GM13976 (cell line): ENCODE measurements at regions not wholly inside any gene's neighbourhood (a gene's known extent, or its start where the extent isn't known, plus 50 kb on each side); places are given as distances from the start of the nearest gene placed in this dataset.

Source experiments
- DNase-seq: peaks from one replicate; pipeline ENCODE4 v3.0.0; 2012; ENCODE audit warnings: low spot score
- in situ Hi-C: fragments of 300-500 bp; cut with MboI; formaldehyde crosslinking; loops from one replicate; pipeline ENCODE4 v1.12.0; 2022; ENCODE audit warnings: low sequenced_read_pairs, mixed read lengths, inconsistent platforms; ENCODE audit not compliant: unreplicated experiment
- TF ChIP-seq, protein P1 (sequence below): IDR thresholded peaks from 2 replicates; pipeline ENCODE4 v1.5.1; 2012; ENCODE audit warnings: borderline replicate concordance, mild to moderate bottlenecking; ENCODE audit not compliant: insufficient read depth; ENCODE audit errors: extremely low read depth, missing control alignments, control extremely low read depth

DNA sequence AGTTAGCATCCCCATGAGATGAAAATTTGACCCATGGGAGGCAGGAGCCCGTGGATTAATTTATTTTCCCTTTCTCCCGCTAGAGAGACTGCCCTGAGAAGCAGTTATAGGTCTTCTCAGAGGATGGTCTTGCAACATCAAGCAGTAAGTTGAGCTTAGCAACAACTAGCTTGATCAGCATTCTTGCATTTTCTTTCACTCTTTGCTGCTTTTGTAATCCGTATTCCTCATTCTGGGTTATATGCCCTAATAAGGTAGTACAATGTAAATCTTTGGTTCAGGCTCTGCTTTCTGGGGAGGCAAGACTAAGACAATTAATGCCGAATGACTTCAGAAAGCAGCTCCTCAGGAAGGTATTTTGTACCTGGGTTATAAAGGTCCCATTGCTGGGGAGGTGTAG lies 146.8 kb downstream of the FZD1 start:
- DNase-seq, result no peak

DNA sequence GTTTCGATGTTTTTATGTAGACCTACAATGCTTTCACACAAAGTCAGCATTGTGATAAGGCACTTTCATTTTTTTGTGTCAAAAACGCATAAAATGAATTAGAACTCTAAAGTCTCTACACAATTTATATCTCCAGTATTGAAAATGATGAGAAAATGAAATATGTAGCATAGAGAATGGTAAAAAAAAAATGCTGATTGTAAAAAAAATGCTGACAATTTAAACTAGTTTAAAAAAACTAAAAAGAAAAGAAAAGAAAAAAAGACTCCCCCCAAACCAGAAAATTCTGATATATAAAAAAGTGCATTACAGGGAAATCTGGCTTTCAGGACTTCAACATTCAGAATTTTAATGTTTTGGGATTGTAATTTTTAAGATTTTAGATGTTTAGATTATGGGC lies 148.1 kb downstream of the FZD1 start:
- in situ Hi-C loops, result no loop called here
- DNase-seq, result no peak
- TF ChIP-seq, protein P1, sequence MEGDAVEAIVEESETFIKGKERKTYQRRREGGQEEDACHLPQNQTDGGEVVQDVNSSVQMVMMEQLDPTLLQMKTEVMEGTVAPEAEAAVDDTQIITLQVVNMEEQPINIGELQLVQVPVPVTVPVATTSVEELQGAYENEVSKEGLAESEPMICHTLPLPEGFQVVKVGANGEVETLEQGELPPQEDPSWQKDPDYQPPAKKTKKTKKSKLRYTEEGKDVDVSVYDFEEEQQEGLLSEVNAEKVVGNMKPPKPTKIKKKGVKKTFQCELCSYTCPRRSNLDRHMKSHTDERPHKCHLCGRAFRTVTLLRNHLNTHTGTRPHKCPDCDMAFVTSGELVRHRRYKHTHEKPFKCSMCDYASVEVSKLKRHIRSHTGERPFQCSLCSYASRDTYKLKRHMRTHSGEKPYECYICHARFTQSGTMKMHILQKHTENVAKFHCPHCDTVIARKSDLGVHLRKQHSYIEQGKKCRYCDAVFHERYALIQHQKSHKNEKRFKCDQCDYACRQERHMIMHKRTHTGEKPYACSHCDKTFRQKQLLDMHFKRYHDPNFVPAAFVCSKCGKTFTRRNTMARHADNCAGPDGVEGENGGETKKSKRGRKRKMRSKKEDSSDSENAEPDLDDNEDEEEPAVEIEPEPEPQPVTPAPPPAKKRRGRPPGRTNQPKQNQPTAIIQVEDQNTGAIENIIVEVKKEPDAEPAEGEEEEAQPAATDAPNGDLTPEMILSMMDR, result no peak

More for the DNA sequence above, 146.8 kb downstream of the FZD1 start:
- in situ Hi-C loops, result no loop called here
- TF ChIP-seq, protein P1, result no peak

DNA sequence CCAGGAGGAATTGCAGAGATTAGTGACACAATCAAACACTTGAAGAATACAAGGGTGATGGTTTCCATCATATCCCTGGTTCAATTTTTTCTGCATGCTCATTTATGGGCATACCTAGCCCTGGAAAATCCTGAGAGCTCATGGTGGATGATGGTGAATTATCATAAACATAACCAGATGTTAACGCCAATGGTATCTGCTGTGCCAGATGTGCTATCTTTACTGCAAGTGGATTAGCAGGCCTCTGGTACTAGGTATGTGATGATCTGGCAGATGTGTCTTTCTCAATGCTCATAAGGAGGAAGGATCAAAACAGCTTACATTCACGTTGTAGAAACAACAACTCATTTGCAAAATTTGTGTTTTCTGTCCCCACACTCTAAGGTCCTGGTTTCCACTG lies 150.5 kb downstream of the FZD1 start:
- TF ChIP-seq, protein P1, result no peak
- in situ Hi-C loops, result no loop called here
- no peak for DNase-seq

DNA sequence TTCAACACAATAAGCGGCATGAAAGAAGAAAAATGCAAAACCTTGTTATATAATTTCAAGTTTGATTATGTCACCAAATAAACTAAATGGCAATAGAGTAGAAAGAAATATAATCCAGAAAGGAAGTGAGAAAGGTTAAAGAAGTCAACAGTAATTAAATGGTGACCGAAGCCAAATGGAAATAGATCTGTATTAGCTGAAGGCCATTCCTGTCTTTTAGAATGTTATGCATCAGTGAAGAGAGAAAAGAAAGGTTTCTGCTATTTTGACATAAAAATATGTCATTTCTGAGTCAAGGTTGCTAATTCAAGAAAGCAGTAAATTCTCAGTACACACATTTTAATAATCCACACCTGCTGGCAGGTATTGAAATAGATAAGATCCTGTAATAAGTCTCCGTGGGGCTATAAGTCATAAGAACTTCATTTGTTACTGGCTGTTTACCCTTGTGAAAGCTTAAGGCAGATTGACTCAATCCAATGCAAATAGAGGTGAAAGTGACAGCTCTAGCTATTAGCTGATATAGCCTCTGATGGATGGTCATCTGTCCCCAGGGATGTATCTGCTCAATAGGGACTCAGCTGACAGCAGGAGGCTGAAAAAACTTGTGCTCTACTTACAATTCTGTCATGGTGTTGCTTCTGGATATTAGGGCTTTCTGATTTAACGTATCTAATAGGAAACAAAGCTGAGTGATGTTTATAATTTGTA lies 152.1 kb downstream of the FZD1 start:
- TF ChIP-seq, protein P1, result no peak
- in situ Hi-C loops, result no loop called here
- DNase-seq, result no peak

DNA sequence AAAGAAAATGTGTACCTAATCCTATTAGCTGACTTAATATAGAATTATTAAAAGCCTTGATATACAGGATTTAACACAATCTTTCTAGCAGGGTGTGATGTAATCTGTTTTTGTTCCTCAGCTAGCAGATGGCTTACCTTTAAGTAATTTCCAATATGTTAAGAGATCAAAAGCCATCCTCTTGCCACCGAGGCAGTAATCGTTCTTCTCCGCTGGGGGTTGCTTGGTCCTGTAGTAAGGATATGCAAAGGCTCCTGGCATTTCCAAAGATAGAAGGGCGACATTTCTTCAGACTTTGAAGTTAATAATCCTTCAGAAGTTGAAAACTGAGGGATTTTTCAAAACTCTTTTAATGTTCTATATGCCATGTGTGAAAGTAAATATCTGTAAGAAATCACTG lies 156.4 kb downstream of the FZD1 start:
- TF ChIP-seq, protein P1, result no peak
- in situ Hi-C loops, result no loop called here
- no peak for DNase-seq

DNA sequence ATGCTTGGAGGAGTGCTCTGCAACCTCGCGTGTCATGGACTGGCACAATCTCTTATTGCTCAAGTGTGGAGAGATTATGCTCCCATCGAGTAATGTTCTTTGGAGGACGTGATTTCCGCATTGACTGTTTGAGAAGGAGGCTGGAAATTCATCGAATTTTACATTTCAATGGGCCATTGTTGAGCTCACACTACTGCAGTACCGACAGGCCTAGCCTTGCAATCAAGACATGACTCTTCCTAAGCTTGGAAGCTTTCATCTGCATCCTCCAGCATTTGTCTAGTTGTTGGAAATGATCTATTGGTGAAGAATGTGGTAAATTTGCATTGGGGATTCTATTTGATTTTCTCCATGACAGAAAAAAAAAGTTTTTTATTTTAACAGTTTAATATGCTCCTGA lies 156.8 kb downstream of the FZD1 start:
- in situ Hi-C loops, result no loop called here
- DNase-seq, result no peak
- TF ChIP-seq, protein P1, result no peak

DNA sequence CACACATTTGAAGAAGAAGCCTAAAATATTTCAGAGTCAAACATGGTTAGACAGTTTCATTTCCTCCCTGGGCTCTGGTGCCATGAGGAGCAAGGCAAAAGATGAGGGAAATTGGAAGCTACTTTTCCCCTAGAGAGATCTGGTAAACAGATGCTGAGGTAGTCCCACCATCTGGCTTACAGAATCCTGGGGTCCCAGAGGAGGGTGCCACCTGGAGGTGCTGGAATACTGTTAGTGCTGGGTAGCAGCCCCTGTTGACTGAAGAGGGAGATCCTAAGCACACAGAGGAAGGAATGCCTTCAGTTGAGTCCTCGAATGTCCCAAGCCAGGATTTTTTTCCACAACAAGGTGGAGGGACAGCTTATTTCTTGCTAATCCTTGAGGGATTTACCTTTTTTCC lies 160.1 kb downstream of the FZD1 start:
- in situ Hi-C loops, result no loop called here
- DNase-seq, result no peak
- TF ChIP-seq, protein P1, result no peak
